ENCODE measurements at regions not wholly inside any gene's neighbourhood (a gene's known extent, or its start where the extent isn't known, plus 50 kb on each side); places are given as distances from the start of the nearest gene placed in this dataset.

DNA sequence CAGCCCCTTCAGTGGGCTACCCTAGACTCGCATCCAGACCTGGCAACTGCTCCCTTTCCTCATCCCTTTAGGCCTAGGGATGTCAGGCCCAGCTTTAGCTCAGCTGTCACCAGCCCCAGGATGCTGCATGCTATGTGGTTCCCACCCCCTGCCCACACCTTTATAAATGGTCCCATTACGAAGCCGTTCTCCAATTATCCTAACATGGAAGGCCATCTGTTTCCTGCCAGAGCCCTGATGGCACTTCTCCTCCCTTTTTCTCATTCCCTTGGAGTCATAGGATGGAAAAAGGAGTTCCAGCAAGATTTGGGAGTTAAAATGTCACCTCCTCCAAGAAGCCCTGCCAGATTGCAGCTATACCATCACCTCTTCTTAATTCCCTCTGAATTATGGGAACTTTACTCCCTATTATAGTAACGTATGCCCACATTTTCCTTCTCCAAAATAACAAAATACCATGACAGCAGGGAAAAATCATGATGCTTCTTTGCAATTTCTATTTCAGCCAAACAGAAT lies 205.0 kb upstream of the GRIK3 start:
- TF ChIP-seq, protein P1, sequence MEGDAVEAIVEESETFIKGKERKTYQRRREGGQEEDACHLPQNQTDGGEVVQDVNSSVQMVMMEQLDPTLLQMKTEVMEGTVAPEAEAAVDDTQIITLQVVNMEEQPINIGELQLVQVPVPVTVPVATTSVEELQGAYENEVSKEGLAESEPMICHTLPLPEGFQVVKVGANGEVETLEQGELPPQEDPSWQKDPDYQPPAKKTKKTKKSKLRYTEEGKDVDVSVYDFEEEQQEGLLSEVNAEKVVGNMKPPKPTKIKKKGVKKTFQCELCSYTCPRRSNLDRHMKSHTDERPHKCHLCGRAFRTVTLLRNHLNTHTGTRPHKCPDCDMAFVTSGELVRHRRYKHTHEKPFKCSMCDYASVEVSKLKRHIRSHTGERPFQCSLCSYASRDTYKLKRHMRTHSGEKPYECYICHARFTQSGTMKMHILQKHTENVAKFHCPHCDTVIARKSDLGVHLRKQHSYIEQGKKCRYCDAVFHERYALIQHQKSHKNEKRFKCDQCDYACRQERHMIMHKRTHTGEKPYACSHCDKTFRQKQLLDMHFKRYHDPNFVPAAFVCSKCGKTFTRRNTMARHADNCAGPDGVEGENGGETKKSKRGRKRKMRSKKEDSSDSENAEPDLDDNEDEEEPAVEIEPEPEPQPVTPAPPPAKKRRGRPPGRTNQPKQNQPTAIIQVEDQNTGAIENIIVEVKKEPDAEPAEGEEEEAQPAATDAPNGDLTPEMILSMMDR (IDR thresholded peaks at IDR 0.05): no peak
- no peak for TF ChIP-seq POLR2A (IDR thresholded peaks at IDR 0.05)
